Peyer's patch (tissue), 4 donors: ENCODE measurements at regions not wholly inside any gene's neighbourhood (a gene's known extent, or its start where the extent isn't known, plus 50 kb on each side); places are given as distances from the start of the nearest gene placed in this dataset.

ENCODE experiments used
- DNase-seq, 3 donors: peaks; one replicate each; pipeline ENCODE4 v3.0.0-alpha.2; 2017 to 2019
- H3K27ac ChIP-seq, 4 donors: fragments of 200-600 bp; sonication (generic); one replicate each; pipeline ENCODE4 v1.5.1; 2016 to 2019
- H3K27me3 ChIP-seq, 2 donors: fragments of 200-600 bp; sonication (generic); one replicate each; pipeline ENCODE4 v1.5.1; 2019
- H3K36me3 ChIP-seq, 3 donors: fragments of 200-600 bp; sonication (generic); one replicate each; pipeline ENCODE4 v1.5.1; 2016 to 2019
- H3K4me1 ChIP-seq, 4 donors: fragments of 200-600 bp; sonication (generic); one replicate each; pipeline ENCODE4 v1.5.1; 2016 to 2019
- H3K4me3 ChIP-seq, 4 donors: fragments of 200-600 bp; sonication (generic); 1 replicate in 3 of 4; 2 replicates in 1 of 4; pipeline ENCODE4 v1.5.1; 2016 to 2019; ENCODE audit warnings: mild to moderate bottlenecking in 1 of 4
- H3K9me3 ChIP-seq, 4 donors: fragments of 200-600 bp; sonication (generic); one replicate each; pipeline ENCODE4 v1.5.1; 2016 to 2019; ENCODE audit warnings: mild to moderate bottlenecking in 1 of 4
- POLR2A ChIP-seq, 2 donors: fragments of 450-650 bp; IDR thresholded peaks; one replicate each; pipeline ENCODE4 v1.5.1; 2017; ENCODE audit warnings: antibody characterized with exemption in 2 of 2, mild to moderate bottlenecking in 2 of 2, moderate library complexity in 2 of 2
- TF ChIP-seq, protein P1 (sequence below), 6 experiments: fragments of 450-650 bp in 4 of 6; fragments of 200-600 bp in 2 of 6; sonication (generic) in 1 of 6; IDR thresholded peaks; one replicate each; pipeline ENCODE4 v1.5.1; 2017 to 2019; ENCODE audit warnings: antibody characterized with exemption in 6 of 6, mild to moderate bottlenecking in 3 of 6, moderate library complexity in 1 of 6

- H3K27me3 ChIP-seq, result no peaks in the 10 kb centered on the region
- TF ChIP-seq, protein P1, sequence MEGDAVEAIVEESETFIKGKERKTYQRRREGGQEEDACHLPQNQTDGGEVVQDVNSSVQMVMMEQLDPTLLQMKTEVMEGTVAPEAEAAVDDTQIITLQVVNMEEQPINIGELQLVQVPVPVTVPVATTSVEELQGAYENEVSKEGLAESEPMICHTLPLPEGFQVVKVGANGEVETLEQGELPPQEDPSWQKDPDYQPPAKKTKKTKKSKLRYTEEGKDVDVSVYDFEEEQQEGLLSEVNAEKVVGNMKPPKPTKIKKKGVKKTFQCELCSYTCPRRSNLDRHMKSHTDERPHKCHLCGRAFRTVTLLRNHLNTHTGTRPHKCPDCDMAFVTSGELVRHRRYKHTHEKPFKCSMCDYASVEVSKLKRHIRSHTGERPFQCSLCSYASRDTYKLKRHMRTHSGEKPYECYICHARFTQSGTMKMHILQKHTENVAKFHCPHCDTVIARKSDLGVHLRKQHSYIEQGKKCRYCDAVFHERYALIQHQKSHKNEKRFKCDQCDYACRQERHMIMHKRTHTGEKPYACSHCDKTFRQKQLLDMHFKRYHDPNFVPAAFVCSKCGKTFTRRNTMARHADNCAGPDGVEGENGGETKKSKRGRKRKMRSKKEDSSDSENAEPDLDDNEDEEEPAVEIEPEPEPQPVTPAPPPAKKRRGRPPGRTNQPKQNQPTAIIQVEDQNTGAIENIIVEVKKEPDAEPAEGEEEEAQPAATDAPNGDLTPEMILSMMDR (IDR thresholded peaks at IDR 0.05), result no peak
- TF ChIP-seq POLR2A (IDR thresholded peaks at IDR 0.05), result no peak
- no peaks in the 10 kb centered on the region for H3K4me1 ChIP-seq
- no peak overlapping the region for H3K27ac ChIP-seq
- no peaks in the 10 kb centered on the region for H3K36me3 ChIP-seq
- no peak overlapping the region for H3K4me3 ChIP-seq
- no peak for DNase-seq
- no peaks in the 10 kb centered on the region for H3K9me3 ChIP-seq
Measured at GRCh38 chr2:4951368-4951767, 740.8 kb upstream of the SOX11 start.

DNA sequence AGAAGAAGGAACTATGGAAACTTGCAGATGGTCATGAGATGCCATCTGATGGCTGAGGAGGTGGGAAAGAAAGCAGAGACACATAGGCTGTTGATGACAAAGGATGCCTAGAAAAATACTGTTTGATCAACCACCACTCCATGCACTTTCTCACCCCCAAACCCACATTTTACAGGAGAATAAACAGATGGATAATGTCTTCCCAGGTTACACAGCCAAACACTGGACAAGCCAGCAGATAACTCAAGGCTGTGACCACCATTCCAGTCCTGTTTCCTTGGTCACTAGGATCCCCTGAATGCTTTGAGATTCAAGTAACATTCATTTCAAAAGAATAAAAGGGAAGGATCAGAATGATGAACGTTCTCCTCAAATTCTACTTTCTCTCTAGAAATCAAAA, 733.0 kb upstream of the SOX11 start:
- H3K4me1 ChIP-seq, result no peaks in the 10 kb centered on the region
- no peaks in the 10 kb centered on the region for H3K9me3 ChIP-seq
- H3K36me3 ChIP-seq, result no peaks in the 10 kb centered on the region
- TF ChIP-seq POLR2A (IDR thresholded peaks at IDR 0.05), result no peak
- TF ChIP-seq, protein P1 (IDR thresholded peaks at IDR 0.05), result no peak
- H3K27me3 ChIP-seq, result no peaks in the 10 kb centered on the region
- no peak for DNase-seq
- H3K27ac ChIP-seq, result no peak overlapping the region
- H3K4me3 ChIP-seq, result no peak overlapping the region

- H3K4me3 ChIP-seq, result no peak overlapping the region
- no peak for DNase-seq
- H3K27me3 ChIP-seq, result no peaks in the 10 kb centered on the region
- TF ChIP-seq, protein P1 (IDR thresholded peaks at IDR 0.05), result no peak
- no peak for TF ChIP-seq POLR2A (IDR thresholded peaks at IDR 0.05)
- H3K27ac ChIP-seq, result no peak overlapping the region
- no peaks in the 10 kb centered on the region for H3K9me3 ChIP-seq
- no peaks in the 10 kb centered on the region for H3K4me1 ChIP-seq
- H3K36me3 ChIP-seq, result no peaks in the 10 kb centered on the region
Measured at GRCh38 chr2:4962419-4962818, 729.8 kb upstream of the SOX11 start.

GRCh38 chr2:4963106-4963505, 729.1 kb upstream of the SOX11 start:
- Histone ChIP-seq H3K27ac (no peak overlapping the region), H3K36me3 (no peaks in the 10 kb centered on the region), H3K4me1 (no peaks in the 10 kb centered on the region), H3K9me3 (no peaks in the 10 kb centered on the region), H3K27me3 (no peaks in the 10 kb centered on the region), H3K4me3 (no peak overlapping the region)
- no peak for DNase-seq
- no peak for TF ChIP-seq POLR2A (IDR thresholded peaks at IDR 0.05)
- TF ChIP-seq, protein P1 (IDR thresholded peaks at IDR 0.05), result no peak

GRCh38 chr2:4964001-4964540, 728.1 kb upstream of the SOX11 start:
- Histone ChIP-seq H3K9me3 (no peaks in the 10 kb centered on the region), H3K27me3 (no peaks in the 10 kb centered on the region), H3K36me3 (no peaks in the 10 kb centered on the region), H3K4me1 (no peaks in the 10 kb centered on the region), H3K4me3 (no peak overlapping the region), H3K27ac (no peak overlapping the region)
- no peak for TF ChIP-seq POLR2A (IDR thresholded peaks at IDR 0.05)
- TF ChIP-seq, protein P1 (IDR thresholded peaks at IDR 0.05), result no peak
- DNase-seq, result no peak

DNA sequence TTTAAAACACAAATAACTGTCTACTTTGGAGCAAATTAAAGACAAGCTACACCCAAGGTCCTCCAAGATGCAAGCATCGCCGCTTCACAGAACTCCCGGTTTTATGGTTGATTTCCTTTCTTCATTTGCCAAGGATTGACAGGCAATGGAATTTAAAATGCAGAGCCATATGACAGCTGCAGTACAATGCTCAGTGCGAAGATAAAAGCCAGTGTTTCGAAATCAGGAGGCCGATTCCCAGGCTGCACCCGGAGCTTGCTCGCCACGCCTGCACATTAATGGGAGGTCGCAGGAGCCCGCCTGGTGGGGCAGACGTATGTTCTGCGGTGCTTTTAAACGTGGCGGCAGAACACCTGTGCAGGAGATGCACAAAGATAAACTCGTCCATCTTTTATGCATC, 727.6 kb upstream of the SOX11 start:
- DNase-seq, result no peak
- no peak for TF ChIP-seq POLR2A (IDR thresholded peaks at IDR 0.05)
- TF ChIP-seq, protein P1 (IDR thresholded peaks at IDR 0.05), result no peak

More for the DNA sequence above, 727.6 kb upstream of the SOX11 start:
- Histone ChIP-seq H3K4me1 (no peaks in the 10 kb centered on the region), H3K27me3 (no peaks in the 10 kb centered on the region), H3K9me3 (no peaks in the 10 kb centered on the region), H3K36me3 (no peaks in the 10 kb centered on the region), H3K4me3 (no peak overlapping the region), H3K27ac (no peak overlapping the region)
